SK-N-SH (cell line): ENCODE measurements at regions not wholly inside any gene's neighbourhood (a gene's known extent, or its start where the extent isn't known, plus 50 kb on each side); places are given as distances from the start of the nearest gene placed in this dataset.

Source experiments
- CHD2 ChIP-seq: fragments of 150-350 bp; IDR thresholded peaks from 2 replicates; pipeline ENCODE4 v1.6.1; 2018; ENCODE audit warnings: low read length; ENCODE audit not compliant: partially characterized antibody
- ELF1 ChIP-seq: IDR thresholded peaks from 2 replicates; pipeline ENCODE4 v1.4.0; 2012
- GABPA ChIP-seq: IDR thresholded peaks from 2 replicates; pipeline ENCODE4 v1.4.0; 2012; ENCODE audit warnings: low read depth, mild to moderate bottlenecking
- POLR2AphosphoS5 ChIP-seq: IDR thresholded peaks from 2 replicates; pipeline ENCODE4 v1.6.1; 2012; ENCODE audit warnings: low read depth, low read length
- RCOR1 ChIP-seq: fragments of 150-350 bp; IDR thresholded peaks from 2 replicates; pipeline ENCODE4 v1.6.1; 2017; ENCODE audit warnings: antibody characterized with exemption, low read length
- RFX5 ChIP-seq: IDR thresholded peaks from 2 replicates; pipeline ENCODE4 v1.6.1; 2012; ENCODE audit warnings: mild to moderate bottlenecking, improper control_type of control experiment, low read length
- RXRA ChIP-seq: IDR thresholded peaks from 2 replicates; pipeline ENCODE4 v1.4.0; 2012; ENCODE audit warnings: low read depth, mild to moderate bottlenecking, borderline replicate concordance
- SIN3A ChIP-seq: IDR thresholded peaks from 2 replicates; pipeline ENCODE4 v1.6.1; 2012; ENCODE audit warnings: low read depth, mild to moderate bottlenecking, low read length, moderate library complexity, borderline replicate concordance
- TAF1 ChIP-seq: IDR thresholded peaks from 2 replicates; pipeline ENCODE4 v1.6.1; 2012; ENCODE audit warnings: low read depth, mild to moderate bottlenecking, low read length, moderate library complexity, borderline replicate concordance
- TF ChIP-seq, protein P1 (sequence below): fragments of 200-600 bp; sonication (generic); IDR thresholded peaks from 2 replicates; pipeline ENCODE4 v1.6.1; 2017; ENCODE audit warnings: antibody characterized with exemption, mild to moderate bottlenecking, moderate library complexity
- TF ChIP-seq, protein P2 (sequence below): fragments of 150-350 bp; IDR thresholded peaks from 2 replicates; pipeline ENCODE4 v1.6.1; 2017; ENCODE audit warnings: antibody characterized with exemption, low read length, low read depth, borderline replicate concordance

DNA sequence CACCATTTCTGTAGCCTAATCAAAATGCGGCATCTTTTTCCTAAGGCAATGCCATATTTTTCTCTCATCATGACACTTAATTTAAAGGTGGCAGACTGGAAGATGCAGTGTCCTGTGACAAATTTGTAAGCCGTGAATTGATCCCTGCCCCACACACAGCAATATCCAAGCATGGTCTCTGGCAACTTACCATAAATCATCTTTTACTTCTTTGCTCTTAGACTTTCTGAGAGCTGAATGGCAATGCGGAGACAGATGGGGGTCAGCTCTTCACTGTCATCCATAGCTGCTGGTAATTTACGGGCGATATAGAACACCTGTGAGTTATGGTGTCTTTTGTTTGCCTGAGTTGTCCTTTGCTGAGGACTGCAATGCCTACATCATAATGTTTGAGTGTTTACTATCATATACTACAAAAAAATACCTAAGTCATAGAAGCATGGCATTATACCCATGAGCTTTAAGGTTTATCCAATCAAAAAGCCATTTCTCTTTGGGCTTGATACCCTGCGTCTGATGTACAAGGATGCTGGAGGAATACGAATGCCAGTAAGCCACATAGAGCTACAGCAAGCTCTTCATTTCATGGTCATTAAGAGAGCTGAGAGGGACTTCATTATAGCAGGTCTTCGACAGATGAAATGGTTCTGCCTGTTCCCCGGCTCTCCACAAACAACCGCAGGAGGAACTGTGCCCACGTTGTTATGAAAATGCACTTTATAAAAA is 148.1 kb downstream of the TRIML1 start:
- TF ChIP-seq POLR2AphosphoS5 (no peak), CHD2 (no peak), TAF1 (no peak), GABPA (no peak), RFX5 (no peak), RCOR1 (no peak), ELF1 (no peak), RXRA (no peak), SIN3A (no peak)
- TF ChIP-seq, protein P1, sequence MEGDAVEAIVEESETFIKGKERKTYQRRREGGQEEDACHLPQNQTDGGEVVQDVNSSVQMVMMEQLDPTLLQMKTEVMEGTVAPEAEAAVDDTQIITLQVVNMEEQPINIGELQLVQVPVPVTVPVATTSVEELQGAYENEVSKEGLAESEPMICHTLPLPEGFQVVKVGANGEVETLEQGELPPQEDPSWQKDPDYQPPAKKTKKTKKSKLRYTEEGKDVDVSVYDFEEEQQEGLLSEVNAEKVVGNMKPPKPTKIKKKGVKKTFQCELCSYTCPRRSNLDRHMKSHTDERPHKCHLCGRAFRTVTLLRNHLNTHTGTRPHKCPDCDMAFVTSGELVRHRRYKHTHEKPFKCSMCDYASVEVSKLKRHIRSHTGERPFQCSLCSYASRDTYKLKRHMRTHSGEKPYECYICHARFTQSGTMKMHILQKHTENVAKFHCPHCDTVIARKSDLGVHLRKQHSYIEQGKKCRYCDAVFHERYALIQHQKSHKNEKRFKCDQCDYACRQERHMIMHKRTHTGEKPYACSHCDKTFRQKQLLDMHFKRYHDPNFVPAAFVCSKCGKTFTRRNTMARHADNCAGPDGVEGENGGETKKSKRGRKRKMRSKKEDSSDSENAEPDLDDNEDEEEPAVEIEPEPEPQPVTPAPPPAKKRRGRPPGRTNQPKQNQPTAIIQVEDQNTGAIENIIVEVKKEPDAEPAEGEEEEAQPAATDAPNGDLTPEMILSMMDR = no peak
- TF ChIP-seq, protein P2, sequence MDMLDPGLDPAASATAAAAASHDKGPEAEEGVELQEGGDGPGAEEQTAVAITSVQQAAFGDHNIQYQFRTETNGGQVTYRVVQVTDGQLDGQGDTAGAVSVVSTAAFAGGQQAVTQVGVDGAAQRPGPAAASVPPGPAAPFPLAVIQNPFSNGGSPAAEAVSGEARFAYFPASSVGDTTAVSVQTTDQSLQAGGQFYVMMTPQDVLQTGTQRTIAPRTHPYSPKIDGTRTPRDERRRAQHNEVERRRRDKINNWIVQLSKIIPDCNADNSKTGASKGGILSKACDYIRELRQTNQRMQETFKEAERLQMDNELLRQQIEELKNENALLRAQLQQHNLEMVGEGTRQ = no peak
